Adrenal gland (tissue), 9 donors: ENCODE measurements at regions not wholly inside any gene's neighbourhood (a gene's known extent, or its start where the extent isn't known, plus 50 kb on each side); places are given as distances from the start of the nearest gene placed in this dataset.
"Not testable (repeated sequence)": the region's sequence is repeated elsewhere in the genome, so short reads cannot be mapped to it uniquely, and the experiment has no call there.

Experiments
- DNase-seq, 7 donors: peaks; one replicate each; pipeline ENCODE4 v3.0.0-alpha.2; 2019 to 2020
- H3K27ac ChIP-seq, 5 donors: fragments of 200-600 bp; sonication (generic) in 4 of 5; 1 replicate in 3 of 5; 2 replicates in 2 of 5; pipeline versions ENCODE4 v1.5.1 to v1.8.0; 2016 to 2020; ENCODE audit warnings: mild to moderate bottlenecking in 1 of 5
- H3K27me3 ChIP-seq: fragments of 200-600 bp; 2 replicates; pipeline ENCODE4 v1.8.0; 2021
- H3K36me3 ChIP-seq, 2 donors: fragments of 200-600 bp; replicated peaks in 1 of 2; 1 replicate in 1 of 2; 2 replicates in 1 of 2; pipeline versions ENCODE4 v1.5.1 to v1.8.0; 2018 to 2022
- H3K4me1 ChIP-seq, 2 donors: fragments of 200-600 bp; replicated peaks in 1 of 2; 1 replicate in 1 of 2; 2 replicates in 1 of 2; pipeline versions ENCODE4 v1.5.1 to v1.8.0; 2018 to 2021
- H3K4me3 ChIP-seq, 4 donors: fragments of 200-600 bp; sonication (generic) in 3 of 4; one replicate each; pipeline ENCODE4 v1.5.1; 2016 to 2018
- H3K9me3 ChIP-seq, 3 donors: fragments of 200-600 bp; sonication (generic) in 1 of 3; replicated peaks in 1 of 3; 1 replicate in 2 of 3; 2 replicates in 1 of 3; pipeline versions ENCODE4 v1.5.1 to v1.8.0; 2016 to 2021
- CTCF ChIP-seq, 6 experiments: fragments of 450-650 bp in 4 of 6; fragments of 200-600 bp in 2 of 6; sonication (generic) in 1 of 6; IDR thresholded peaks; 1 replicate in 5 of 6; 2 replicates in 1 of 6; pipeline versions ENCODE4 v1.5.1 to v1.8.0; 2016 to 2021; ENCODE audit warnings: antibody characterized with exemption in 6 of 6, mild to moderate bottlenecking in 2 of 6, moderate library complexity in 1 of 6
- POLR2A ChIP-seq, 2 donors: fragments of 450-650 bp; IDR thresholded peaks; one replicate each; pipeline ENCODE4 v1.6.1; 2017; ENCODE audit warnings: antibody characterized with exemption in 2 of 2, mild to moderate bottlenecking in 2 of 2, moderate library complexity in 1 of 2
- WGBS, 4 donors: extraction: QIAGEN DNeasy Blood & Tissue Kit in 2 of 4; methylation state at CpG; one replicate each; pipeline versions ENCODE4 v1.1.5 to v1.1.7; 2013 to 2017; 5-methylcytosine and 5-hydroxymethylcytosine counted together
- intact Hi-C, 2 donors: fragments of 100-400 bp; cut with DNase I; formaldehyde crosslinking; loops; one replicate each; pipeline versions ENCODE4 v1.14.1 to v1.15.0; 2022 to 2023
- donor health status: healthy with polysubstance abuse.
- donor health status: Bipolar disorder and iron deficiency.
- donor health status: DM: yes; HTN: yes; CAD: no.
- donor health status: DM: no; HTN: no; CAD: no.
- donor health status: DM: no; HTN: no; CAD: no.

GRCh38 chr10:2326411-2326810, 589.1 kb upstream of the ADARB2 start:
- Histone ChIP-seq H3K4me3 (no peak overlapping the region), H3K36me3 (no peaks in the 10 kb centered on the region), H3K27ac (no peak overlapping the region), H3K9me3 (no peaks in the 10 kb centered on the region), H3K4me1 (no peaks in the 10 kb centered on the region), H3K27me3 (no peaks in the 10 kb centered on the region)
- no peak for TF ChIP-seq CTCF (IDR thresholded peaks at IDR 0.05)
- no peak for TF ChIP-seq POLR2A (IDR thresholded peaks at IDR 0.05)
- WGBS, 4 donors = 68 to 77% (median 73%) methylated on average over 6 of the region's 6 CpGs
- intact Hi-C loops = no loop called here
- no peak for DNase-seq

- intact Hi-C loops, DNase-seq, H3K27me3 ChIP-seq, H3K36me3 ChIP-seq, H3K4me3 ChIP-seq, H3K4me1 ChIP-seq, H3K9me3 ChIP-seq, H3K27ac ChIP-seq: not testable (repeated sequence)
- WGBS, 4 donors = 82 to 89% (median 87%) methylated on average over 7 to 32 of the region's 32 CpGs
Measured at GRCh38 chr10:2315045-2315485, 577.7 kb upstream of the ADARB2 start.

- Histone ChIP-seq H3K4me3 (no peak overlapping the region), H3K36me3 (no peaks in the 10 kb centered on the region), H3K4me1 (no peaks in the 10 kb centered on the region), H3K27ac (no peak overlapping the region), H3K9me3 (no peaks in the 10 kb centered on the region), H3K27me3 (no peaks in the 10 kb centered on the region)
- DNase-seq = no peak
- 71 to 86% (median 82%) methylated on average over 1 of the region's 1 CpG for WGBS, 4 donors
- intact Hi-C loops = no loop called here
- TF ChIP-seq POLR2A (IDR thresholded peaks at IDR 0.05) (no peak), CTCF (IDR thresholded peaks at IDR 0.05) (no peak)
Measured at GRCh38 chr10:2306081-2306480, 568.8 kb upstream of the ADARB2 start.

- 62 to 68% (median 65%) methylated on average over 2 of the region's 2 CpGs for WGBS, 4 donors
- no peaks in the 10 kb centered on the region for H3K4me1 ChIP-seq
Measured at GRCh38 chr10:2303169-2303568, 565.8 kb upstream of the ADARB2 start.

More at GRCh38 chr10:2303169-2303568, 565.8 kb upstream of the ADARB2 start:
- intact Hi-C loops = no loop called here
- Histone ChIP-seq H3K36me3 (no peaks in the 10 kb centered on the region), H3K27ac (no peak overlapping the region), H3K9me3 (no peaks in the 10 kb centered on the region), H3K4me3 (no peak overlapping the region), H3K27me3 (no peaks in the 10 kb centered on the region)
- TF ChIP-seq CTCF (IDR thresholded peaks at IDR 0.05) (no peak), POLR2A (IDR thresholded peaks at IDR 0.05) (no peak)
- no peak for DNase-seq
